ENCODE measurements at regions not wholly inside any gene's neighbourhood (a gene's known extent, or its start where the extent isn't known, plus 50 kb on each side); places are given as distances from the start of the nearest gene placed in this dataset.

DNA sequence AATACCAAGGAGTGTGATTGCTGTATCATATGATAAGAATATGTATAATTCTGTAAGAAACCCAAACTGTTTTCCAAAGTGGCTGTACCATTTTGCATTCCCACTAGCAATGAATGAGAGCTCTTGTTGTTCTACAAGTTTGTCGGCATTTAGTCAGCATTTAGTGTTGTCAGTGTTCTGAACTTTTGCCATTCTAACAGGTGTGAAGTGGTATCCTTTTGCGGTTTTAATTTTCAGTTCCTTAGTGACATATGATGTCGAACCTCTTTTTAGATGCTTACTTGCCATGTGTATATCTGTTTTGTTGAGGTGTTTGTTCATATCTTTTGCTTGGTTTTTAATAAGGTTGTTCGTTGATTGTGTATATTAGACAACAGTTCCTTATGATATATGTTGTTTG, 296.3 kb upstream of the IZUMO3 start:
- Histone ChIP-seq H2BK15ac (ENCODE audit: low read length) (no peak overlapping the region), H3K4me3 (ENCODE audit: low read length in 2 of 2) (no peak overlapping the region), H3K4me1 (ENCODE audit: control insufficient read depth in 2 of 2, insufficient read depth in 1 of 2, low read depth in 1 of 2, low read length in 2 of 2) (no peaks in the 10 kb centered on the region), H3K4ac (ENCODE audit: low read length) (no peak overlapping the region), H2BK5ac (ENCODE audit: low read length) (no peak overlapping the region), H4K91ac (ENCODE audit: low read depth, low read length, poor library complexity) (no peak overlapping the region), H3K23ac (ENCODE audit: low read depth, low read length, poor library complexity) (no peak overlapping the region), H3K79me1 (ENCODE audit: low read depth, low read length) (no peaks in the 10 kb centered on the region), H3K18ac (ENCODE audit: low read length) (no peak overlapping the region), H2AK5ac (ENCODE audit: low read depth, low read length) (no peak overlapping the region), H4K8ac (ENCODE audit: low read depth, low read length) (no peak overlapping the region), H2BK120ac (ENCODE audit: low read depth, low read length) (no peak overlapping the region), H3K27ac (replicated peaks; ENCODE audit: low read length) (no peak overlapping the region), H3K36me3 (replicated peaks in 1 of 2; ENCODE audit: control insufficient read depth in 2 of 2, insufficient read depth in 2 of 2, low read length in 2 of 2) (no peaks in the 10 kb centered on the region), H2AFZ (ENCODE audit: low read length) (no peak overlapping the region), H3K14ac (ENCODE audit: low read length) (no peak overlapping the region), H3K9ac (ENCODE audit: low read depth, low read length, poor library complexity) (no peak overlapping the region), H3K9me3 (replicated peaks in 1 of 2; ENCODE audit: control insufficient read depth in 2 of 2, insufficient read depth in 1 of 2, low read depth in 1 of 2, low read length in 2 of 2) (no peaks in the 10 kb centered on the region), H3K27me3 (ENCODE audit: control insufficient read depth in 3 of 3, insufficient read depth in 3 of 3, low read depth in 1 of 3, low read length in 3 of 3) (no peaks in the 10 kb centered on the region), H3K4me2 (ENCODE audit: insufficient read depth, low read length, poor library complexity, severe bottlenecking) (no peak overlapping the region), H2BK12ac (ENCODE audit: low read length) (no peak overlapping the region)
- no peak for DNase-seq (ENCODE audit: low spot score)
- WGBS, 2 donors (ENCODE audit: extremely low coverage in 2 of 2, insufficient read length in 2 of 2, insufficient replicate concordance in 1 of 2): no CpG with 5 or more reads among the region's 4 CpGs

DNA sequence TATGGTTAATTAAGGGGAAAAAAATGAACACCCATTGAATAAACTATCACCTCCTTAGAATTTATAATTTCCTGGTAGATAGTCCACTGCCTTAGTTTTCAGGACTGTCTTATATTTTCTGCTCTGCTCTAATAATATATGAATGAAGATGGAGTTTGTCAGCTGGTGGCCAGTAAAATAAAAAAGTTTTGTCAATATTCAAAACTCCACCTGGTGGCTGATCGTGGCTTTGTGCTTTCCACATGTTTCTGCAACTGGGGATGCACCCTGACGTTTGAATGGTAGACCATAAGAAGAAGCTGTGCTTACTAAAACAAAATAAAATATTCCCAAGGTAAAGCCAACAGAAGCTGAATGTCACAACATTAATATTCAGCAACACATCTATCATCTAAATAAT, 286.6 kb upstream of the IZUMO3 start:
- Histone ChIP-seq H2AK5ac (ENCODE audit: low read depth, low read length) (no peak overlapping the region), H3K14ac (ENCODE audit: low read length) (no peak overlapping the region), H3K18ac (ENCODE audit: low read length) (no peak overlapping the region), H4K8ac (ENCODE audit: low read depth, low read length) (no peak overlapping the region), H3K4ac (ENCODE audit: low read length) (no peak overlapping the region), H3K4me1 (ENCODE audit: control insufficient read depth in 2 of 2, insufficient read depth in 1 of 2, low read depth in 1 of 2, low read length in 2 of 2) (no peaks in the 10 kb centered on the region), H2AFZ (ENCODE audit: low read length) (no peak overlapping the region), H3K27me3 (ENCODE audit: control insufficient read depth in 3 of 3, insufficient read depth in 3 of 3, low read depth in 1 of 3, low read length in 3 of 3) (no peaks in the 10 kb centered on the region), H2BK5ac (ENCODE audit: low read length) (no peak overlapping the region), H3K36me3 (replicated peaks in 1 of 2; ENCODE audit: control insufficient read depth in 2 of 2, insufficient read depth in 2 of 2, low read length in 2 of 2) (no peaks in the 10 kb centered on the region), H3K4me3 (ENCODE audit: low read length in 2 of 2) (no peak overlapping the region), H2BK12ac (ENCODE audit: low read length) (no peak overlapping the region), H2BK120ac (ENCODE audit: low read depth, low read length) (no peak overlapping the region), H3K9me3 (replicated peaks in 1 of 2; ENCODE audit: control insufficient read depth in 2 of 2, insufficient read depth in 1 of 2, low read depth in 1 of 2, low read length in 2 of 2) (no peaks in the 10 kb centered on the region), H3K27ac (replicated peaks; ENCODE audit: low read length) (no peak overlapping the region), H3K79me1 (ENCODE audit: low read depth, low read length) (no peaks in the 10 kb centered on the region), H4K91ac (ENCODE audit: low read depth, low read length, poor library complexity) (no peak overlapping the region), H3K4me2 (ENCODE audit: insufficient read depth, low read length, poor library complexity, severe bottlenecking) (no peak overlapping the region), H2BK15ac (ENCODE audit: low read length) (no peak overlapping the region), H3K23ac (ENCODE audit: low read depth, low read length, poor library complexity) (no peak overlapping the region), H3K9ac (ENCODE audit: low read depth, low read length, poor library complexity) (no peak overlapping the region)
- no peak for DNase-seq (ENCODE audit: low spot score)
- no CpG with 5 or more reads among the region's 2 CpGs for WGBS, 2 donors (ENCODE audit: extremely low coverage in 2 of 2, insufficient read length in 2 of 2, insufficient replicate concordance in 1 of 2)

DNA sequence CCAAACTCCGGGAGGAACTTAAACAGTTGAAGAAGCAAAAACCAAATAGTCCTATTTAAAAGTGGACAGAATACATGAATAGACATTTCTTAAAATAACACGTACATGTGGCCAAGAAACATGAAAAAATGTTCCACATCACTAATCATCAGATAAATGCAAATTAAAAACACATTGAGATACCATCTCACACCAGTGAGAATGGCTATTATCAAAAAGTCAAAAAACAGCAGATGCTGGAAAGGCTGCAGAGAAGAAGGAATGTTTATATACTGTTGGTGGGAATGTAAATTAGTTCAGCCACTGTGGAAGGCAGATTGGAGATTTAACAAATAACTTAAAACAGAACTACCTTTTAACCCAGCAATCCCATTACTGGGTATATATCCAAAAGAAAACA, 283.0 kb upstream of the IZUMO3 start:
- no peak overlapping the region for H3K4ac ChIP-seq (ENCODE audit: low read length)
- H3K9ac ChIP-seq (ENCODE audit: low read depth, low read length, poor library complexity): no peak overlapping the region
- no peak overlapping the region for H2BK5ac ChIP-seq (ENCODE audit: low read length)
- no peaks in the 10 kb centered on the region for H3K9me3 ChIP-seq (replicated peaks in 1 of 2; ENCODE audit: control insufficient read depth in 2 of 2, insufficient read depth in 1 of 2, low read depth in 1 of 2, low read length in 2 of 2)
- H3K23ac ChIP-seq (ENCODE audit: low read depth, low read length, poor library complexity): no peak overlapping the region
- H3K27me3 ChIP-seq (ENCODE audit: control insufficient read depth in 3 of 3, insufficient read depth in 3 of 3, low read depth in 1 of 3, low read length in 3 of 3): no peaks in the 10 kb centered on the region
- no CpG with 5 or more reads among the region's 2 CpGs for WGBS, 2 donors (ENCODE audit: extremely low coverage in 2 of 2, insufficient read length in 2 of 2, insufficient replicate concordance in 1 of 2)
- H4K8ac ChIP-seq (ENCODE audit: low read depth, low read length): no peak overlapping the region
- H3K27ac ChIP-seq (replicated peaks; ENCODE audit: low read length): no peak overlapping the region
- no peak overlapping the region for H2BK12ac ChIP-seq (ENCODE audit: low read length)
- no peak overlapping the region for H2BK120ac ChIP-seq (ENCODE audit: low read depth, low read length)
- no peak overlapping the region for H4K91ac ChIP-seq (ENCODE audit: low read depth, low read length, poor library complexity)
- no peak overlapping the region for H3K4me3 ChIP-seq (ENCODE audit: low read length in 2 of 2)
- no peak overlapping the region for H3K14ac ChIP-seq (ENCODE audit: low read length)
- no peak for DNase-seq (ENCODE audit: low spot score)
- H2AFZ ChIP-seq (ENCODE audit: low read length): no peak overlapping the region
- H2BK15ac ChIP-seq (ENCODE audit: low read length): no peak overlapping the region
- H3K4me2 ChIP-seq (ENCODE audit: insufficient read depth, low read length, poor library complexity, severe bottlenecking): no peak overlapping the region
- H3K36me3 ChIP-seq (replicated peaks in 1 of 2; ENCODE audit: control insufficient read depth in 2 of 2, insufficient read depth in 2 of 2, low read length in 2 of 2): no peaks in the 10 kb centered on the region
- no peaks in the 10 kb centered on the region for H3K4me1 ChIP-seq (ENCODE audit: control insufficient read depth in 2 of 2, insufficient read depth in 1 of 2, low read depth in 1 of 2, low read length in 2 of 2)
- no peak overlapping the region for H3K18ac ChIP-seq (ENCODE audit: low read length)
- H2AK5ac ChIP-seq (ENCODE audit: low read depth, low read length): no peak overlapping the region
- H3K79me1 ChIP-seq (ENCODE audit: low read depth, low read length): no peaks in the 10 kb centered on the region

DNA sequence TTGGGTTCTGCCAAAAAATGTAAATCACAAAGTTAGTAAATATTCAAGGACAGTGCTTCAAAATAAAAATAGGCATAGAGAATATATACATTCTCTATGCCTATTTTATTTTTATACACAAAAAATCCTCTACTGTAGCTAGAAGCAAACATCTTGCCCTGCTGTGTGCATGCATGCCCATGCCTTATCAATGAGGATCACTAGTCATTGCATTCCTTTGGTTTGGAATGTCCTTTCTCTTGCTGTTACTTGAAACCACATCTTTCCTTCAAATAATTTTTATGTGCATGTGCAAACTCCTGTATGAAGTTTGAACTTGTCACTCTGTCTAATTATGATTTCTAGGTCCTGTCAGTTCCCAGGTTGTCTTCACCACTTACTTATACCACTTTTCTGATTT, 278.9 kb upstream of the IZUMO3 start:
- Histone ChIP-seq H4K91ac (ENCODE audit: low read depth, low read length, poor library complexity) (no peak overlapping the region), H3K4me3 (ENCODE audit: low read length in 2 of 2) (no peak overlapping the region), H2AK5ac (ENCODE audit: low read depth, low read length) (no peak overlapping the region), H3K4ac (ENCODE audit: low read length) (no peak overlapping the region), H3K18ac (ENCODE audit: low read length) (no peak overlapping the region), H2BK120ac (ENCODE audit: low read depth, low read length) (no peak overlapping the region), H3K23ac (ENCODE audit: low read depth, low read length, poor library complexity) (no peak overlapping the region), H3K79me1 (ENCODE audit: low read depth, low read length) (no peaks in the 10 kb centered on the region), H3K9me3 (replicated peaks in 1 of 2; ENCODE audit: control insufficient read depth in 2 of 2, insufficient read depth in 1 of 2, low read depth in 1 of 2, low read length in 2 of 2) (no peaks in the 10 kb centered on the region), H2AFZ (ENCODE audit: low read length) (no peak overlapping the region), H3K27ac (replicated peaks; ENCODE audit: low read length) (no peak overlapping the region), H2BK15ac (ENCODE audit: low read length) (no peak overlapping the region), H3K4me1 (ENCODE audit: control insufficient read depth in 2 of 2, insufficient read depth in 1 of 2, low read depth in 1 of 2, low read length in 2 of 2) (no peaks in the 10 kb centered on the region), H4K8ac (ENCODE audit: low read depth, low read length) (no peak overlapping the region), H3K4me2 (ENCODE audit: insufficient read depth, low read length, poor library complexity, severe bottlenecking) (no peak overlapping the region), H2BK12ac (ENCODE audit: low read length) (no peak overlapping the region), H2BK5ac (ENCODE audit: low read length) (no peak overlapping the region), H3K9ac (ENCODE audit: low read depth, low read length, poor library complexity) (no peak overlapping the region), H3K14ac (ENCODE audit: low read length) (no peak overlapping the region), H3K27me3 (ENCODE audit: control insufficient read depth in 3 of 3, insufficient read depth in 3 of 3, low read depth in 1 of 3, low read length in 3 of 3) (no peaks in the 10 kb centered on the region), H3K36me3 (replicated peaks in 1 of 2; ENCODE audit: control insufficient read depth in 2 of 2, insufficient read depth in 2 of 2, low read length in 2 of 2) (no peaks in the 10 kb centered on the region)
- no peak for DNase-seq (ENCODE audit: low spot score)
